ENCODE measurements at regions not wholly inside any gene's neighbourhood (a gene's known extent, or its start where the extent isn't known, plus 50 kb on each side); places are given as distances from the start of the nearest gene placed in this dataset.

DNA sequence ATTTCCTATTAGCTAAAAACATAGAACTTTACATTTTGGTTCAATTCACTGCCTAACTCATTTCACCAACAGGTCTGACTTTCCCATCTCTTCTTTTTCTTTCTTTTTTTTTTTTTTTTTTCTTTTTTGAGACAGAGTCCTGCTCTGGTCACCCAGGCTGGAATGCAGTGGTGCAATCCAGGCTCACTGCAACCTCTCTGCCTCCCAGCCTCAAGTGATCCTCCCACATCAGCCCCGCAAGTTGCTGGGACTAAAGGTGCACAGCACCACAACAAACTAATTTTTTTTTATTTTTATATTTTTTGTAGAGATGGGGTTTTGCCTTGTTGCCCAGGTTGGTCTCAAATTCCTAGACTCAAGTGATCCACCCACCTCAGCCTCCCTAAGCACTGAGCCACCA, 57.8 kb upstream of the HNRNPA3 start:
- TF ChIP-seq YY1 (IDR thresholded peaks at IDR 0.05) (no peak), RXRA (IDR thresholded peaks at IDR 0.05) (no peak), RAD21 (IDR thresholded peaks at IDR 0.05) (no peak), TAF1 (conservative IDR thresholded peaks at IDR 0.05) (no peak), EGR1 (IDR thresholded peaks at IDR 0.05; ENCODE audit: low read depth in 2 of 2) (no peak), HNF4A (conservative IDR thresholded peaks at IDR 0.05) (peak in 1 of 2 donors; percentile 8), SP1 (IDR thresholded peaks at IDR 0.05) (no peak), FOXA1 (IDR thresholded peaks at IDR 0.05) (no peak)
- TF ChIP-seq, protein P1, sequence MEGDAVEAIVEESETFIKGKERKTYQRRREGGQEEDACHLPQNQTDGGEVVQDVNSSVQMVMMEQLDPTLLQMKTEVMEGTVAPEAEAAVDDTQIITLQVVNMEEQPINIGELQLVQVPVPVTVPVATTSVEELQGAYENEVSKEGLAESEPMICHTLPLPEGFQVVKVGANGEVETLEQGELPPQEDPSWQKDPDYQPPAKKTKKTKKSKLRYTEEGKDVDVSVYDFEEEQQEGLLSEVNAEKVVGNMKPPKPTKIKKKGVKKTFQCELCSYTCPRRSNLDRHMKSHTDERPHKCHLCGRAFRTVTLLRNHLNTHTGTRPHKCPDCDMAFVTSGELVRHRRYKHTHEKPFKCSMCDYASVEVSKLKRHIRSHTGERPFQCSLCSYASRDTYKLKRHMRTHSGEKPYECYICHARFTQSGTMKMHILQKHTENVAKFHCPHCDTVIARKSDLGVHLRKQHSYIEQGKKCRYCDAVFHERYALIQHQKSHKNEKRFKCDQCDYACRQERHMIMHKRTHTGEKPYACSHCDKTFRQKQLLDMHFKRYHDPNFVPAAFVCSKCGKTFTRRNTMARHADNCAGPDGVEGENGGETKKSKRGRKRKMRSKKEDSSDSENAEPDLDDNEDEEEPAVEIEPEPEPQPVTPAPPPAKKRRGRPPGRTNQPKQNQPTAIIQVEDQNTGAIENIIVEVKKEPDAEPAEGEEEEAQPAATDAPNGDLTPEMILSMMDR (IDR thresholded peaks at IDR 0.05; ENCODE audit: low read depth, low read length, missing input control), result no peak
- TF ChIP-seq, protein P2, sequence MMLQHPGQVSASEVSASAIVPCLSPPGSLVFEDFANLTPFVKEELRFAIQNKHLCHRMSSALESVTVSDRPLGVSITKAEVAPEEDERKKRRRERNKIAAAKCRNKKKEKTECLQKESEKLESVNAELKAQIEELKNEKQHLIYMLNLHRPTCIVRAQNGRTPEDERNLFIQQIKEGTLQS (IDR thresholded peaks at IDR 0.05), result no peak
- TF ChIP-seq, protein P3, sequence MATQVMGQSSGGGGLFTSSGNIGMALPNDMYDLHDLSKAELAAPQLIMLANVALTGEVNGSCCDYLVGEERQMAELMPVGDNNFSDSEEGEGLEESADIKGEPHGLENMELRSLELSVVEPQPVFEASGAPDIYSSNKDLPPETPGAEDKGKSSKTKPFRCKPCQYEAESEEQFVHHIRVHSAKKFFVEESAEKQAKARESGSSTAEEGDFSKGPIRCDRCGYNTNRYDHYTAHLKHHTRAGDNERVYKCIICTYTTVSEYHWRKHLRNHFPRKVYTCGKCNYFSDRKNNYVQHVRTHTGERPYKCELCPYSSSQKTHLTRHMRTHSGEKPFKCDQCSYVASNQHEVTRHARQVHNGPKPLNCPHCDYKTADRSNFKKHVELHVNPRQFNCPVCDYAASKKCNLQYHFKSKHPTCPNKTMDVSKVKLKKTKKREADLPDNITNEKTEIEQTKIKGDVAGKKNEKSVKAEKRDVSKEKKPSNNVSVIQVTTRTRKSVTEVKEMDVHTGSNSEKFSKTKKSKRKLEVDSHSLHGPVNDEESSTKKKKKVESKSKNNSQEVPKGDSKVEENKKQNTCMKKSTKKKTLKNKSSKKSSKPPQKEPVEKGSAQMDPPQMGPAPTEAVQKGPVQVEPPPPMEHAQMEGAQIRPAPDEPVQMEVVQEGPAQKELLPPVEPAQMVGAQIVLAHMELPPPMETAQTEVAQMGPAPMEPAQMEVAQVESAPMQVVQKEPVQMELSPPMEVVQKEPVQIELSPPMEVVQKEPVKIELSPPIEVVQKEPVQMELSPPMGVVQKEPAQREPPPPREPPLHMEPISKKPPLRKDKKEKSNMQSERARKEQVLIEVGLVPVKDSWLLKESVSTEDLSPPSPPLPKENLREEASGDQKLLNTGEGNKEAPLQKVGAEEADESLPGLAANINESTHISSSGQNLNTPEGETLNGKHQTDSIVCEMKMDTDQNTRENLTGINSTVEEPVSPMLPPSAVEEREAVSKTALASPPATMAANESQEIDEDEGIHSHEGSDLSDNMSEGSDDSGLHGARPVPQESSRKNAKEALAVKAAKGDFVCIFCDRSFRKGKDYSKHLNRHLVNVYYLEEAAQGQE (IDR thresholded peaks at IDR 0.05), result no peak
